ENCODE measurements at regions not wholly inside any gene's neighbourhood (a gene's known extent, or its start where the extent isn't known, plus 50 kb on each side); places are given as distances from the start of the nearest gene placed in this dataset.

DNA sequence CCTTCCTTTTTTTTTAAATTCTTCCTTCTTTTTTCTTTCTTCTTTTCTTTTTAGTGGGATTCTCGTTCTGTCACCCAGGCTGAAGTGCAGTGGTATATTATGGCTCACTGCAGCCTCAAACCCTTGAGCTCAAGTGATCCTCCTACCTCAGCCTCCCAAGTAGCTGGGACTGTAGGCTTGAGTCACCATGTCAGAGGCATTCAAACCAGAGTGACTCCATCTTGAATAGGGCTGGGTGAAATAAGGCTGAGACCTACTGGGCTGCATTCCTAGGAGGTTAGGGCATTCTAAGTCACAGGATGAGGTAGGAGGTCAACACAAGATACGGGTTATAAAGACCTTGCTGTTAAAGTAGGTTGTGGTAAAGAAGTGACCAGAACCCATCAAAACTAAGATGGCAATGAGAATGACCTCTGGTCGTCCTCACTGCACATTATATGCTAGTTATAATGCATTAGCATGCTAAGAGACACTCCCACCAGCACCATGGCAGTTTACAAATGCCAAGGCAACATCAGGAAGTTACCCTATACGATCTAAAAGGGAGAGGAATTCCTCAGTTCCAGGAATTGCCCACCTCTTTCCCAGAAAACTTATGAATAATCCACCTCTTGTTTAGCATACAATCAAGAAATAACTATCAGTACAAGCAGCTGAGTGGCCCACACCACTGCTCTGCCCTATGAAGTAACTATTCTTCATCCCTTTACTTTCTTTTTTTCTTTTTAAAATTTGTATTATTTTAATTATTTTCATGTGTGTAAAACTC lies 99.0 kb upstream of the ITGB1 start:
- TF ChIP-seq PRRX2 (CRISPR knock-in tag; IDR thresholded peaks at IDR 0.05) (no peak), JAZF1 (CRISPR knock-in tag; IDR thresholded peaks at IDR 0.05) (no peak), RORB (CRISPR knock-in tag; IDR thresholded peaks at IDR 0.05) (no peak), ZNF423 (CRISPR knock-in tag; IDR thresholded peaks at IDR 0.05) (no peak), MXD4 (CRISPR knock-in tag; IDR thresholded peaks at IDR 0.05; ENCODE audit: borderline replicate concordance) (no peak), ZNF263 (CRISPR knock-in tag; IDR thresholded peaks at IDR 0.05; ENCODE audit: low read depth) (no peak), CBFB (CRISPR knock-in tag; IDR thresholded peaks at IDR 0.05; ENCODE audit: low read depth) (no peak), GABPB1 (CRISPR knock-in tag; IDR thresholded peaks at IDR 0.05) (no peak), ZBTB21 (CRISPR knock-in tag; IDR thresholded peaks at IDR 0.05; ENCODE audit: borderline replicate concordance) (no peak), RELA (CRISPR knock-in tag; IDR thresholded peaks at IDR 0.05; ENCODE audit: borderline replicate concordance) (no peak), SMAD4 (CRISPR knock-in tag; IDR thresholded peaks at IDR 0.05) (no peak)
- TF ChIP-seq, protein P1, sequence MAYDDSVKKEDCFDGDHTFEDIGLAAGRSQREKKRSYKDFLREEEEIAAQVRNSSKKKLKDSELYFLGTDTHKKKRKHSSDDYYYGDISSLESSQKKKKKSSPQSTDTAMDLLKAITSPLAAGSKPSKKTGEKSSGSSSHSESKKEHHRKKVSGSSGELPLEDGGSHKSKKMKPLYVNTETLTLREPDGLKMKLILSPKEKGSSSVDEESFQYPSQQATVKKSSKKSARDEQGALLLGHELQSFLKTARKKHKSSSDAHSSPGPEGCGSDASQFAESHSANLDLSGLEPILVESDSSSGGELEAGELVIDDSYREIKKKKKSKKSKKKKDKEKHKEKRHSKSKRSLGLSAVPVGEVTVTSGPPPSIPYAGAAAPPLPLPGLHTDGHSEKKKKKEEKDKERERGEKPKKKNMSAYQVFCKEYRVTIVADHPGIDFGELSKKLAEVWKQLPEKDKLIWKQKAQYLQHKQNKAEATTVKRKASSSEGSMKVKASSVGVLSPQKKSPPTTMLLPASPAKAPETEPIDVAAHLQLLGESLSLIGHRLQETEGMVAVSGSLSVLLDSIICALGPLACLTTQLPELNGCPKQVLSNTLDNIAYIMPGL (CRISPR knock-in tag; IDR thresholded peaks at IDR 0.05), result no peak
- TF ChIP-seq, protein P2, sequence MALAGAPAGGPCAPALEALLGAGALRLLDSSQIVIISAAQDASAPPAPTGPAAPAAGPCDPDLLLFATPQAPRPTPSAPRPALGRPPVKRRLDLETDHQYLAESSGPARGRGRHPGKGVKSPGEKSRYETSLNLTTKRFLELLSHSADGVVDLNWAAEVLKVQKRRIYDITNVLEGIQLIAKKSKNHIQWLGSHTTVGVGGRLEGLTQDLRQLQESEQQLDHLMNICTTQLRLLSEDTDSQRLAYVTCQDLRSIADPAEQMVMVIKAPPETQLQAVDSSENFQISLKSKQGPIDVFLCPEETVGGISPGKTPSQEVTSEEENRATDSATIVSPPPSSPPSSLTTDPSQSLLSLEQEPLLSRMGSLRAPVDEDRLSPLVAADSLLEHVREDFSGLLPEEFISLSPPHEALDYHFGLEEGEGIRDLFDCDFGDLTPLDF (CRISPR knock-in tag; IDR thresholded peaks at IDR 0.05), result no peak
- TF ChIP-seq, protein P3, sequence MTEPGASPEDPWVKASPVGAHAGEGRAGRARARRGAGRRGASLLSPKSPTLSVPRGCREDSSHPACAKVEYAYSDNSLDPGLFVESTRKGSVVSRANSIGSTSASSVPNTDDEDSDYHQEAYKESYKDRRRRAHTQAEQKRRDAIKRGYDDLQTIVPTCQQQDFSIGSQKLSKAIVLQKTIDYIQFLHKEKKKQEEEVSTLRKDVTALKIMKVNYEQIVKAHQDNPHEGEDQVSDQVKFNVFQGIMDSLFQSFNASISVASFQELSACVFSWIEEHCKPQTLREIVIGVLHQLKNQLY (CRISPR knock-in tag; IDR thresholded peaks at IDR 0.05), result no peak
- TF ChIP-seq, protein P4, sequence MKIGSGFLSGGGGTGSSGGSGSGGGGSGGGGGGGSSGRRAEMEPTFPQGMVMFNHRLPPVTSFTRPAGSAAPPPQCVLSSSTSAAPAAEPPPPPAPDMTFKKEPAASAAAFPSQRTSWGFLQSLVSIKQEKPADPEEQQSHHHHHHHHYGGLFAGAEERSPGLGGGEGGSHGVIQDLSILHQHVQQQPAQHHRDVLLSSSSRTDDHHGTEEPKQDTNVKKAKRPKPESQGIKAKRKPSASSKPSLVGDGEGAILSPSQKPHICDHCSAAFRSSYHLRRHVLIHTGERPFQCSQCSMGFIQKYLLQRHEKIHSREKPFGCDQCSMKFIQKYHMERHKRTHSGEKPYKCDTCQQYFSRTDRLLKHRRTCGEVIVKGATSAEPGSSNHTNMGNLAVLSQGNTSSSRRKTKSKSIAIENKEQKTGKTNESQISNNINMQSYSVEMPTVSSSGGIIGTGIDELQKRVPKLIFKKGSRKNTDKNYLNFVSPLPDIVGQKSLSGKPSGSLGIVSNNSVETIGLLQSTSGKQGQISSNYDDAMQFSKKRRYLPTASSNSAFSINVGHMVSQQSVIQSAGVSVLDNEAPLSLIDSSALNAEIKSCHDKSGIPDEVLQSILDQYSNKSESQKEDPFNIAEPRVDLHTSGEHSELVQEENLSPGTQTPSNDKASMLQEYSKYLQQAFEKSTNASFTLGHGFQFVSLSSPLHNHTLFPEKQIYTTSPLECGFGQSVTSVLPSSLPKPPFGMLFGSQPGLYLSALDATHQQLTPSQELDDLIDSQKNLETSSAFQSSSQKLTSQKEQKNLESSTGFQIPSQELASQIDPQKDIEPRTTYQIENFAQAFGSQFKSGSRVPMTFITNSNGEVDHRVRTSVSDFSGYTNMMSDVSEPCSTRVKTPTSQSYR (CRISPR knock-in tag; IDR thresholded peaks at IDR 0.05), result no peak
- TF ChIP-seq, protein P5, sequence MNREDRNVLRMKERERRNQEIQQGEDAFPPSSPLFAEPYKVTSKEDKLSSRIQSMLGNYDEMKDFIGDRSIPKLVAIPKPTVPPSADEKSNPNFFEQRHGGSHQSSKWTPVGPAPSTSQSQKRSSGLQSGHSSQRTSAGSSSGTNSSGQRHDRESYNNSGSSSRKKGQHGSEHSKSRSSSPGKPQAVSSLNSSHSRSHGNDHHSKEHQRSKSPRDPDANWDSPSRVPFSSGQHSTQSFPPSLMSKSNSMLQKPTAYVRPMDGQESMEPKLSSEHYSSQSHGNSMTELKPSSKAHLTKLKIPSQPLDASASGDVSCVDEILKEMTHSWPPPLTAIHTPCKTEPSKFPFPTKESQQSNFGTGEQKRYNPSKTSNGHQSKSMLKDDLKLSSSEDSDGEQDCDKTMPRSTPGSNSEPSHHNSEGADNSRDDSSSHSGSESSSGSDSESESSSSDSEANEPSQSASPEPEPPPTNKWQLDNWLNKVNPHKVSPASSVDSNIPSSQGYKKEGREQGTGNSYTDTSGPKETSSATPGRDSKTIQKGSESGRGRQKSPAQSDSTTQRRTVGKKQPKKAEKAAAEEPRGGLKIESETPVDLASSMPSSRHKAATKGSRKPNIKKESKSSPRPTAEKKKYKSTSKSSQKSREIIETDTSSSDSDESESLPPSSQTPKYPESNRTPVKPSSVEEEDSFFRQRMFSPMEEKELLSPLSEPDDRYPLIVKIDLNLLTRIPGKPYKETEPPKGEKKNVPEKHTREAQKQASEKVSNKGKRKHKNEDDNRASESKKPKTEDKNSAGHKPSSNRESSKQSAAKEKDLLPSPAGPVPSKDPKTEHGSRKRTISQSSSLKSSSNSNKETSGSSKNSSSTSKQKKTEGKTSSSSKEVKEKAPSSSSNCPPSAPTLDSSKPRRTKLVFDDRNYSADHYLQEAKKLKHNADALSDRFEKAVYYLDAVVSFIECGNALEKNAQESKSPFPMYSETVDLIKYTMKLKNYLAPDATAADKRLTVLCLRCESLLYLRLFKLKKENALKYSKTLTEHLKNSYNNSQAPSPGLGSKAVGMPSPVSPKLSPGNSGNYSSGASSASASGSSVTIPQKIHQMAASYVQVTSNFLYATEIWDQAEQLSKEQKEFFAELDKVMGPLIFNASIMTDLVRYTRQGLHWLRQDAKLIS (CRISPR knock-in tag; IDR thresholded peaks at IDR 0.05; ENCODE audit: borderline replicate concordance), result no peak
- ATAC-seq (no peak), DNase-seq (ENCODE audit: low spot score) (no peak)
- Mint-ChIP-seq H3K27ac (no peak overlapping the region), H3K27me3 (ENCODE audit: low read depth) (no peaks in the 10 kb centered on the region), H3K36me3 (no peaks in the 10 kb centered on the region), H3K4me1 (peaks cover 12% of the 10 kb centered on the region), H3K4me3 (no peak overlapping the region), H3K9me3 (no peaks in the 10 kb centered on the region)
- CTCF ChIA-PET, result interaction anchor here (1.2 to 1.5 kb wide), 2 partner anchors 10 kb away, joined by 6 to 7 read pairs; no protein-coding TSS in a partner anchor
- POLR2A ChIA-PET, result interaction anchor here (1.4 kb wide), 1 partner anchor 10 kb away, joined by 3 read pairs; no protein-coding TSS in a partner anchor

Measured in WTC11 (cell line).